Suppressor macrophage treated with lipopolysaccharide for 1 hour (primary cell): ENCODE measurements at regions not wholly inside any gene's neighbourhood (a gene's known extent, or its start where the extent isn't known, plus 50 kb on each side); places are given as distances from the start of the nearest gene placed in this dataset.

ENCODE experiments used
- DNase-seq, 3 donors: peaks; one replicate each; pipeline ENCODE4 v3.0.0-alpha.2; 2020 to 2022

GRCh38 chr3:59117396-59117795, 67.6 kb upstream of the CFAP20DC start:
- no peak for DNase-seq

GRCh38 chr3:59116233-59116537, 66.4 kb upstream of the CFAP20DC start:
- no peak for DNase-seq

GRCh38 chr3:59115364-59116232, 65.8 kb upstream of the CFAP20DC start:
- no peak for DNase-seq

DNA sequence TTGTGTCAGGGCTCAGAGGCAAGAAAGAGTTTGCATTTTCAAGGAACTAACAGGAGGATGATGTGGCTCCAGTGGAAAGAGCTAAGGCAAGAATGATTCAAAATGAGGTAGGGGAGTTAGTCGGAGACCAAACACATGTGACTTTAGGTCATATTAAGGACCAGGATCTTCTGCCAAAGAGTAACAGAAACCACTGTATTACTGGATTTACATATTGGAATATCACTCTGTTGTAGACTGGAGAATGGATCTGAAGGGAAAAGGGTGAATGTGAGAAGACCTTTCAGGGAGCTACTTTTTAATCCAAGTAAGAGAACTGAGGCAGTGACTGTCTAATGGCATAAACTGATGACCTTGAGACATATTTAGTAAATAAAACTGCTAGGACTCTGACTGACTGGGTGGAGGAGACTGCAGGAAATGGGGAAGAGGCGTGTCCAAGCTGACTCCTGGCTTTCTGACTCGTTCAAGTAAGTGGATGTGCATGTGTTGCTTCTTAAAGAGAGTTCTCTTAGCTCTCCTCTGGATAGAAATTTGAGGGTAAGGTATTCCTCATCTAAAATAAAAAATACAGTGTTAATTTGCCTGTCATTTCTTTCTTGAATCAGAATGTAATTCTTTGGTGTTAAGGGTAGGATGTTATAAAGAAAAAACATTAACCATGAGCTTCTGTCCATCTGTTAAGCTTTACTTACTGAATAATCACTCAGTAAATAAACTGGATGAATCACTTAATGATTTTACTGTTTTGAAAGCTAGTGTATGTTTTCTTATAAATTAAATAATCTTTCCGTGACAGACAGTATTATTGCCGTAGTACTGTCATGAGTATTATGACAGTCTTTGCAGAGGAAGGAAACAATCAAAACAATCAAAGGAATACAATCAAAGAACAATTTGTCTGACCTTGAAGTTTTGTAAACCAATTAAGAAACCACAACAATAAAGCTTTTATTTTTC, 58.3 kb upstream of the CFAP20DC start:
- peak in 2 of 3 donors; percentile 14 to 31 for DNase-seq

- DNase-seq = no peak
Measured at GRCh38 chr3:59106085-59106648, 56.3 kb upstream of the CFAP20DC start.

DNA sequence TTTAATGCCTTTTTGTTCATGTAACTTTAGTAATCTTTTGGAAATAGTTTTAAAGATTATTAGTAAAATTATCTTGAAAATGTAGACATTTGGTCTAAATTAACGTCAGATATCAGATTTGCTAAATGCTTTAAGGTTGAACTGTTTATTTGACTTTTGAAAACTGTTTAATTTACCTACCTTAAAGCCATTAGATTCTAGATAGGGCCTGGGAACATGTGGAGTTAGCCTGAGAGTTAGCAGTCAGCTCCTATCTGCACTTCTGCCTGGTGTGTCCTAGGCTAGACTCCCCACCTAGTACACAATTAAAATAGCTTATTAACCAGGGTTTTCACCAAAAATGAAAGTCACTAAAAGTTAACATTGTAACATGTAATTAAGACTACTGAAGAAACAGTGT, 53.7 kb upstream of the CFAP20DC start:
- DNase-seq = no peak

- DNase-seq = peak; percentile 6 to 25 (median 7)
Measured at GRCh38 chr3:59101231-59101736, 51.5 kb upstream of the CFAP20DC start.
